ACHN (cell line): ENCODE measurements at regions not wholly inside any gene's neighbourhood (a gene's known extent, or its start where the extent isn't known, plus 50 kb on each side); places are given as distances from the start of the nearest gene placed in this dataset.
A peak's percentile ranks its signal among the peaks of the same experiment; 100 is the strongest.
"Not testable (repeated sequence)": the region's sequence is repeated elsewhere in the genome, so short reads cannot be mapped to it uniquely, and the experiment has no call there.

Experiments
- DNase-seq: peaks from one replicate; pipeline ENCODE4 v3.0.0-alpha.2; 2015
- in situ Hi-C: cut with HindIII; loops from 2 replicates; pipeline ENCODE4 v1.10.0; 2017; ENCODE audit warnings: low sequenced_read_pairs, low pct_ligation_motif_present, low pct_unique_long_range_greater_than_20kb

- in situ Hi-C loops, result no loop called here
- DNase-seq, result no peak
Measured at GRCh38 chr1:159641221-159641620, 53.6 kb downstream of the APCS start.

GRCh38 chr1:159646687-159647086, 59.1 kb downstream of the APCS start:
- no peak for DNase-seq

DNA sequence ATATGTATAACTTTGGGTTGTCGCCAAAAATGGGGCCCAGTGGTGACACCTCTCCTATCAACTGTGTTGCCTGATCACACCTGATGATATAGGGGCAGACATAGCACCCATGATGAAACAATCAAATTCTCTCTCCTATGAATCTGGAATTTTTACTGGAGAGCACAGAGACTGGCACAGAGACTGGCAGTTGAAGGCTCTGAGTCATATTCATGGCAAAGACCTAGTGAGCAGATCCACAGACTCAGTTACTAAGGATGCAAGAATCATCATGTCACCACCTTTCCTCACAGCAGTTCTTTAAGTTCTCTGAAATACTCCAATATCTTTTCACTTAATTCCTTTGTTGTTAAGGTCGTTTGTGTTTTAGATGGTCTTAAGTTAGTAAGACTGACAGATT, 60.0 kb downstream of the APCS start:
- DNase-seq, result peak; percentile 44
- in situ Hi-C loops, result no loop called here

More at GRCh38 chr1:159646687-159647086, 59.1 kb downstream of the APCS start:
- in situ Hi-C loops, result no loop called here

DNA sequence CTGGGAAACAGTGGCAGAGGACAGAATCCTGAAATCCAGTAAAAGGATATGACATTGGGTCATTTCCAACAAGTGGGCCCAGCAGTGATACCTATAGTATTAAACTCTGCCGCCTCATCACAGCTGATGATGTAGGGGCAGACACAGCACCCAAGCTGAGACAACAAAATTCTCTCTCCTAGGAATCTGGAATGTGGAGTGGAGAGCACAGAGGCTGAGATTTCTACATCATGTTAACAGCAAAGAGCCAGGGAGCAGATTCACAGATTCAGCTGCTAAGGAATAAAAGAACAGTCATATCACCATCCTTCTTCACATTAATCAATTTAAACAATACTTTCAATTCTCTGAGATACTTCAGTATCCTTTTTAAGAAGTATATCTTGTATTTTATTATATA, 61.9 kb downstream of the CRP start:
- DNase-seq, result no peak
- in situ Hi-C loops, result no loop called here

DNA sequence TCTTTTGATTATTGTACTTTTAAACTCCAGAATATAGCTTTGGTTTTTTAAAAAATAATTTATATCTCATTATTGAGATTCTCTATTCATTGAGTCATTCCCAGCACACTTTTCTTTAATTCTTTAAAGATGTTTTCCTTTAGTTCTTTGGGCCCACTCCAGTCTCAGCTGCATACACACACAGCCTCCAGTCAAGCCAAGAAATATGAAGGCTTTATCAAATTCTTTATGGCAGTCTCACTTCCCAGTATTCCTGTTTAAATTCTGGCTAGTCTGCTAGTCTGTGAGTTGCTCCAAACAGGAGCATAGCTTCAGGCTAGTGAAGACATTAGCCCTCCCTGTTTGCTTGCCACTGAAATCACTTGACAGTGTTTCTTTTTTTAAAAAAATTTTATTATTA, 61.2 kb downstream of the CRP start:
- in situ Hi-C loops, result no loop called here
- DNase-seq, result no peak

DNA sequence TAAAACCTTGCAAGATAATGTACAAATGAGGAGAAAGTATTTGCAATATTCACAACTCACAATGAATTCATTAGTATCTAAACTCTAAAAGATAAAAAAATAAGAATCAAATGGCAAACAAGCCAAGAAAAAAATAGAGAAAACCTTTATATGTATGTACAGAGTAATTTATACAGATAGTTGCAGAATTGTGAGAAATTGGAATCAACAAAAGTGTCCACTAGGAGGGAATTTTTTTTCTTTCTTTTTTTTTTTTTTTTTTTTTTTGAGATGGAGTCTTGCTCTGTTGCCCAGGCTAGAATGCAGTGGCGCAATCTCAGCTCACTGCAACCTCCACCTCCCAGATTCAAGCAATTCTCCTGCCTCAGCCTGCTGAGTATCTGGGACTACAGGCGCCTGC, 56.9 kb downstream of the CRP start:
- DNase-seq, in situ Hi-C loops: not testable (repeated sequence)
